Mesenchymal stem cell (in vitro differentiated cells and primary cell): ENCODE measurements at regions not wholly inside any gene's neighbourhood (a gene's known extent, or its start where the extent isn't known, plus 50 kb on each side); places are given as distances from the start of the nearest gene placed in this dataset.

Experiments used
- DNase-seq: peaks from one replicate; pipeline ENCODE4 v3.0.0-alpha.2; 2013
- H2AFZ ChIP-seq: one replicate; pipeline ENCODE4 v1.6.1; 2013; ENCODE audit warnings: low read depth, mild to moderate bottlenecking, control low read depth, inconsistent platforms, low read length, moderate library complexity
- H2AK5ac ChIP-seq: 2 replicates; pipeline ENCODE4 v1.6.1; 2013; ENCODE audit warnings: low read length, moderate library complexity, mild to moderate bottlenecking, inconsistent platforms; ENCODE audit not compliant: severe bottlenecking
- H2BK120ac ChIP-seq: one replicate; pipeline ENCODE4 v1.6.1; 2013; ENCODE audit warnings: low read depth, mild to moderate bottlenecking, inconsistent platforms, low read length, moderate library complexity
- H2BK12ac ChIP-seq, 2 experiments: one replicate each; pipeline ENCODE4 v1.6.1; 2013; ENCODE audit warnings: inconsistent platforms in 2 of 2, low read length in 2 of 2, mild to moderate bottlenecking in 2 of 2, moderate library complexity in 2 of 2, control low read depth in 1 of 2
- H2BK15ac ChIP-seq: one replicate; pipeline ENCODE4 v1.6.1; 2013; ENCODE audit warnings: mild to moderate bottlenecking, low read depth, inconsistent platforms; ENCODE audit not compliant: poor library complexity, severe bottlenecking
- H2BK5ac ChIP-seq: 2 replicates; pipeline ENCODE4 v1.6.1; 2013; ENCODE audit warnings: low read depth, mild to moderate bottlenecking, low read length, control low read depth, inconsistent platforms; ENCODE audit not compliant: poor library complexity, severe bottlenecking
- H3K14ac ChIP-seq, 2 experiments: one replicate each; pipeline ENCODE4 v1.6.1; 2013; ENCODE audit warnings: inconsistent platforms in 2 of 2, low read length in 2 of 2, control low read depth in 1 of 2, mild to moderate bottlenecking in 1 of 2, moderate library complexity in 1 of 2
- H3K18ac ChIP-seq, 2 experiments: one replicate each; pipeline ENCODE4 v1.6.1; 2013; ENCODE audit warnings: inconsistent platforms in 2 of 2, low read length in 2 of 2, control low read depth in 1 of 2, low read depth in 1 of 2, mild to moderate bottlenecking in 1 of 2
- H3K23ac ChIP-seq, 2 experiments: one replicate each; pipeline ENCODE4 v1.6.1; 2013; ENCODE audit warnings: inconsistent platforms in 2 of 2, low read length in 2 of 2, mild to moderate bottlenecking in 2 of 2, moderate library complexity in 2 of 2, control low read depth in 1 of 2
- H3K27ac ChIP-seq: 2 replicates; pipeline ENCODE4 v1.5.1; 2013; ENCODE audit warnings: mild to moderate bottlenecking, moderate library complexity, low read length, control low read depth, inconsistent platforms; ENCODE audit not compliant: poor library complexity, severe bottlenecking
- H3K27me3 ChIP-seq, 2 experiments: 2 replicates each; pipeline versions ENCODE4 v1.6.1 to v1.7.0; 2013; ENCODE audit warnings: low read length in 2 of 2, mild to moderate bottlenecking in 2 of 2, moderate library complexity in 2 of 2, control low read depth in 1 of 2, inconsistent platforms in 1 of 2; ENCODE audit not compliant: control insufficient read depth in 1 of 2, insufficient read depth in 1 of 2
- H3K36me3 ChIP-seq, 2 experiments: 2 replicates each; pipeline versions ENCODE4 v1.6.1 to v1.7.0; 2013; ENCODE audit warnings: low read length in 2 of 2, control low read depth in 1 of 2, inconsistent platforms in 1 of 2, low read depth in 1 of 2, mild to moderate bottlenecking in 1 of 2; ENCODE audit not compliant: insufficient read depth in 2 of 2, control insufficient read depth in 1 of 2
- H3K4ac ChIP-seq, 2 experiments: one replicate each; pipeline ENCODE4 v1.6.1; 2013; ENCODE audit warnings: inconsistent platforms in 2 of 2, low read length in 2 of 2, mild to moderate bottlenecking in 2 of 2, moderate library complexity in 2 of 2, control low read depth in 1 of 2, low read depth in 1 of 2
- H3K4me1 ChIP-seq: 2 replicates; pipeline ENCODE4 v1.6.1; 2013; ENCODE audit warnings: low read depth, low read length, control low read depth; ENCODE audit not compliant: control insufficient read depth, insufficient read depth
- H3K4me2 ChIP-seq: 2 replicates; pipeline ENCODE4 v1.6.1; 2013; ENCODE audit warnings: low read length, mild to moderate bottlenecking, inconsistent platforms; ENCODE audit not compliant: poor library complexity, severe bottlenecking
- H3K4me3 ChIP-seq, 2 experiments: 2 replicates each; pipeline versions ENCODE4 v1.5.1 to v1.7.0; 2013; ENCODE audit warnings: low read length in 2 of 2, mild to moderate bottlenecking in 2 of 2, control low read depth in 1 of 2, low read depth in 1 of 2; ENCODE audit not compliant: insufficient read depth in 1 of 2
- H3K79me1 ChIP-seq: replicated peaks from 2 replicates; pipeline ENCODE4 v1.6.1; 2013; ENCODE audit warnings: mild to moderate bottlenecking, control low read depth, low read length, inconsistent platforms; ENCODE audit not compliant: poor library complexity, severe bottlenecking
- H3K9ac ChIP-seq: 2 replicates; pipeline ENCODE4 v1.7.0; 2013; ENCODE audit warnings: mild to moderate bottlenecking, low read length, moderate library complexity
- H3K9me3 ChIP-seq: 2 replicates; pipeline ENCODE4 v1.7.0; 2013; ENCODE audit warnings: mild to moderate bottlenecking, low read length; ENCODE audit not compliant: control insufficient read depth
- H4K8ac ChIP-seq: one replicate; pipeline ENCODE4 v1.6.1; 2013; ENCODE audit warnings: inconsistent platforms, mild to moderate bottlenecking, low read length, moderate library complexity
- H4K91ac ChIP-seq: one replicate; pipeline ENCODE4 v1.6.1; 2013; ENCODE audit warnings: mild to moderate bottlenecking, low read length, inconsistent platforms
- WGBS: methylation state at CpG from one replicate; pipeline ENCODE4 v1.1.7; 2013; ENCODE audit warnings: mixed read lengths; 5-methylcytosine and 5-hydroxymethylcytosine counted together

- no peak overlapping the region for H3K27ac ChIP-seq
- H3K14ac ChIP-seq = no peak overlapping the region
- no peaks in the 10 kb centered on the region for H3K36me3 ChIP-seq
- no peak overlapping the region for H2BK5ac ChIP-seq
- peaks cover 0 to 3% of the 10 kb centered on the region in 2 experiments for H3K27me3 ChIP-seq
- H3K4me2 ChIP-seq = no peak overlapping the region
- no peak overlapping the region for H3K4ac ChIP-seq
- H3K4me1 ChIP-seq = no peaks in the 10 kb centered on the region
- no peak for DNase-seq
- H2AFZ ChIP-seq = no peak overlapping the region
- no peak overlapping the region for H3K9ac ChIP-seq
- no peaks in the 10 kb centered on the region for H3K9me3 ChIP-seq
- no peak overlapping the region for H3K23ac ChIP-seq
- no peak overlapping the region for H3K18ac ChIP-seq
- no peak overlapping the region for H2AK5ac ChIP-seq
- no peak overlapping the region for H2BK120ac ChIP-seq
- H3K4me3 ChIP-seq = no peak overlapping the region
- no peaks in the 10 kb centered on the region for H3K79me1 ChIP-seq
- no peak overlapping the region for H4K8ac ChIP-seq
- H2BK15ac ChIP-seq = no peak overlapping the region
- WGBS = 100% methylated on average over 2 of the region's 3 CpGs
- no peak overlapping the region for H2BK12ac ChIP-seq
- no peak overlapping the region for H4K91ac ChIP-seq
Measured at GRCh38 chr4:138445098-138445497, 202.9 kb upstream of the SLC7A11 start.

- Histone ChIP-seq H3K14ac (no peak overlapping the region), H3K36me3 (no peaks in the 10 kb centered on the region), H3K18ac (no peak overlapping the region), H3K23ac (no peak overlapping the region), H2BK5ac (no peak overlapping the region), H3K4ac (no peak overlapping the region), H3K4me2 (no peak overlapping the region), H2BK12ac (no peak overlapping the region), H3K9ac (no peak overlapping the region), H3K79me1 (no peaks in the 10 kb centered on the region), H2BK120ac (no peak overlapping the region), H3K27ac (no peak overlapping the region), H4K91ac (no peak overlapping the region), H2BK15ac (no peak overlapping the region), H2AK5ac (no peak overlapping the region), H4K8ac (no peak overlapping the region), H3K4me1 (no peaks in the 10 kb centered on the region), H3K9me3 (no peaks in the 10 kb centered on the region), H2AFZ (no peak overlapping the region), H3K4me3 (no peak overlapping the region), H3K27me3 (no peaks in the 10 kb centered on the region)
- DNase-seq = no peak
- no CpG with 5 or more reads among the region's 2 CpGs for WGBS
Measured at GRCh38 chr4:138444260-138444659, 202.1 kb upstream of the SLC7A11 start.

GRCh38 chr4:138439143-138439581 lies 197.0 kb upstream of the SLC7A11 start:
- no CpG with 5 or more reads among the region's 5 CpGs for WGBS
- Histone ChIP-seq H3K14ac (no peak overlapping the region), H3K4ac (no peak overlapping the region)

GRCh38 chr4:138438608-138439007 lies 196.5 kb upstream of the SLC7A11 start:
- no peak overlapping the region for H4K91ac ChIP-seq
- H3K4me3 ChIP-seq = no peak overlapping the region
- no peak overlapping the region for H3K14ac ChIP-seq
- no peak overlapping the region for H4K8ac ChIP-seq
- no peaks in the 10 kb centered on the region for H3K36me3 ChIP-seq
- H2BK120ac ChIP-seq = no peak overlapping the region
- no peak overlapping the region for H3K4me2 ChIP-seq
- H2BK12ac ChIP-seq = no peak overlapping the region
- no peak overlapping the region for H2AK5ac ChIP-seq
- no peak overlapping the region for H2BK15ac ChIP-seq
- DNase-seq = no peak
- H2BK5ac ChIP-seq = no peak overlapping the region
- no peak overlapping the region for H3K4ac ChIP-seq
- no peak overlapping the region for H2AFZ ChIP-seq
- no peak overlapping the region for H3K18ac ChIP-seq
- H3K9ac ChIP-seq = no peak overlapping the region
- no peak overlapping the region for H3K27ac ChIP-seq
- H3K4me1 ChIP-seq = no peaks in the 10 kb centered on the region
- H3K27me3 ChIP-seq = no peaks in the 10 kb centered on the region
- H3K9me3 ChIP-seq = peaks cover 4% of the 10 kb centered on the region
- no peak overlapping the region for H3K23ac ChIP-seq
- H3K79me1 ChIP-seq = no peaks in the 10 kb centered on the region

More at GRCh38 chr4:138439143-138439581, 197.0 kb upstream of the SLC7A11 start:
- H3K4me1 ChIP-seq = no peaks in the 10 kb centered on the region
- no peak overlapping the region for H2BK120ac ChIP-seq
- H2AFZ ChIP-seq = no peak overlapping the region
- no peak for DNase-seq
- no peak overlapping the region for H3K4me2 ChIP-seq
- H3K36me3 ChIP-seq = no peaks in the 10 kb centered on the region
- H3K27ac ChIP-seq = no peak overlapping the region
- H3K18ac ChIP-seq = no peak overlapping the region
- no peak overlapping the region for H4K91ac ChIP-seq
- no peak overlapping the region for H2BK5ac ChIP-seq
- no peak overlapping the region for H3K23ac ChIP-seq
- no peak overlapping the region for H4K8ac ChIP-seq
- H2AK5ac ChIP-seq = no peak overlapping the region
- H3K27me3 ChIP-seq = no peaks in the 10 kb centered on the region
- H3K9me3 ChIP-seq = peaks cover 3% of the 10 kb centered on the region
- H3K9ac ChIP-seq = no peak overlapping the region
- no peaks in the 10 kb centered on the region for H3K79me1 ChIP-seq
- H3K4me3 ChIP-seq = no peak overlapping the region
- no peak overlapping the region for H2BK12ac ChIP-seq
- no peak overlapping the region for H2BK15ac ChIP-seq
